ENCODE measurements at regions not wholly inside any gene's neighbourhood (a gene's known extent, or its start where the extent isn't known, plus 50 kb on each side); places are given as distances from the start of the nearest gene placed in this dataset.
"Not testable (repeated sequence)": the region's sequence is repeated elsewhere in the genome, so short reads cannot be mapped to it uniquely, and the experiment has no call there.

GRCh38 chr18:60013148-60013547 is 113.4 kb downstream of the PMAIP1 start:
- H3K27ac Mint-ChIP-seq, H3K27me3 Mint-ChIP-seq, H3K9me3 Mint-ChIP-seq, DNase-seq, H3K4me3 Mint-ChIP-seq, CTCF ChIA-PET, H3K4me1 Mint-ChIP-seq, H3K36me3 Mint-ChIP-seq: not testable (repeated sequence)

GRCh38 chr18:60010984-60011383 is 111.2 kb downstream of the PMAIP1 start:
- no peaks in the 10 kb centered on the region for H3K4me1 Mint-ChIP-seq

GRCh38 chr18:60010513-60010912 is 110.7 kb downstream of the PMAIP1 start:
- H3K4me1 Mint-ChIP-seq = no peaks in the 10 kb centered on the region
- no peaks in the 10 kb centered on the region for H3K36me3 Mint-ChIP-seq
- no peaks in the 10 kb centered on the region for H3K27me3 Mint-ChIP-seq
- H3K27ac Mint-ChIP-seq = no peak overlapping the region
- H3K9me3 Mint-ChIP-seq = no peaks in the 10 kb centered on the region
- no peak for DNase-seq
- CTCF ChIA-PET = no interaction called here
- H3K4me3 Mint-ChIP-seq = no peak overlapping the region

More at GRCh38 chr18:60010984-60011383, 111.2 kb downstream of the PMAIP1 start:
- Mint-ChIP-seq H3K36me3 (no peaks in the 10 kb centered on the region), H3K27ac (no peak overlapping the region), H3K27me3 (no peaks in the 10 kb centered on the region), H3K4me3 (no peak overlapping the region), H3K9me3 (no peaks in the 10 kb centered on the region)
- no peak for DNase-seq
- CTCF ChIA-PET = no interaction called here

GRCh38 chr18:60007661-60008060 is 107.9 kb downstream of the PMAIP1 start:
- H3K9me3 Mint-ChIP-seq = no peaks in the 10 kb centered on the region

GRCh38 chr18:60003610-60004185 is 103.9 kb downstream of the PMAIP1 start:
- H3K4me1 Mint-ChIP-seq = no peaks in the 10 kb centered on the region
- H3K4me3 Mint-ChIP-seq = no peak overlapping the region
- no peak for DNase-seq
- peaks cover 3% of the 10 kb centered on the region for H3K9me3 Mint-ChIP-seq
- H3K27ac Mint-ChIP-seq = no peak overlapping the region
- no peaks in the 10 kb centered on the region for H3K36me3 Mint-ChIP-seq
- CTCF ChIA-PET = interaction anchor here (1.9 kb wide), 1 partner anchor 9 kb away, joined by 4 read pairs; no protein-coding TSS in a partner anchor
- no peaks in the 10 kb centered on the region for H3K27me3 Mint-ChIP-seq

More at GRCh38 chr18:60007661-60008060, 107.9 kb downstream of the PMAIP1 start:
- no peaks in the 10 kb centered on the region for H3K27me3 Mint-ChIP-seq
- H3K36me3 Mint-ChIP-seq = no peaks in the 10 kb centered on the region
- CTCF ChIA-PET = interaction anchor here (1.0 kb wide), 1 partner anchor 19 kb away, joined by 3 read pairs; no protein-coding TSS in a partner anchor
- H3K27ac Mint-ChIP-seq = no peak overlapping the region
- H3K4me1 Mint-ChIP-seq = no peaks in the 10 kb centered on the region
- no peak overlapping the region for H3K4me3 Mint-ChIP-seq
- DNase-seq = no peak

GRCh38 chr18:59996370-59996966 is 96.7 kb downstream of the PMAIP1 start:
- no peak overlapping the region for H3K4me3 Mint-ChIP-seq
- H3K27ac Mint-ChIP-seq = no peak overlapping the region
- peaks cover 17% of the 10 kb centered on the region for H3K27me3 Mint-ChIP-seq
- peaks cover 3% of the 10 kb centered on the region for H3K9me3 Mint-ChIP-seq
- DNase-seq = no peak
- CTCF ChIA-PET = interaction anchor here (0.9 to 2.9 kb wide), 6 partner anchors 9 to 1506 kb away, joined by 3 to 15 read pairs (median 4); no protein-coding TSS in a partner anchor
- H3K36me3 Mint-ChIP-seq = no peaks in the 10 kb centered on the region
- H3K4me1 Mint-ChIP-seq = no peaks in the 10 kb centered on the region

- no peaks in the 10 kb centered on the region for H3K9me3 Mint-ChIP-seq
- CTCF ChIA-PET = interaction anchor here (0.8 to 2.9 kb wide), 6 partner anchors 9 to 554 kb away, joined by 3 to 15 read pairs (median 4); no protein-coding TSS in a partner anchor
- H3K27me3 Mint-ChIP-seq = peaks cover 23% of the 10 kb centered on the region
- no peaks in the 10 kb centered on the region for H3K4me1 Mint-ChIP-seq
- no peaks in the 10 kb centered on the region for H3K36me3 Mint-ChIP-seq
- no peak overlapping the region for H3K4me3 Mint-ChIP-seq
- no peak for DNase-seq
- no peak overlapping the region for H3K27ac Mint-ChIP-seq
Measured at GRCh38 chr18:59994357-59994756, 94.6 kb downstream of the PMAIP1 start.

- Mint-ChIP-seq H3K27ac (no peak overlapping the region), H3K4me3 (no peak overlapping the region), H3K27me3 (peaks cover 24% of the 10 kb centered on the region), H3K4me1 (no peaks in the 10 kb centered on the region), H3K36me3 (no peaks in the 10 kb centered on the region), H3K9me3 (no peaks in the 10 kb centered on the region)
- CTCF ChIA-PET = no interaction called here
- DNase-seq = no peak
Measured at GRCh38 chr18:59993560-59993959, 93.8 kb downstream of the PMAIP1 start.

- Mint-ChIP-seq H3K4me1 (no peaks in the 10 kb centered on the region), H3K4me3 (no peak overlapping the region), H3K27me3 (peaks cover 20% of the 10 kb centered on the region), H3K27ac (no peak overlapping the region), H3K9me3 (no peaks in the 10 kb centered on the region), H3K36me3 (no peaks in the 10 kb centered on the region)
- no peak for DNase-seq
- CTCF ChIA-PET = interaction anchor here (0.6 to 1.4 kb wide), 4 partner anchors 29 to 558 kb away, joined by 3 to 6 read pairs (median 4); partner anchors contain the start of gene CCBE1
Measured at GRCh38 chr18:59990121-59990823, 90.5 kb downstream of the PMAIP1 start.

GRCh38 chr18:59988098-59988706 is 88.4 kb downstream of the PMAIP1 start:
- CTCF ChIA-PET = interaction anchor here (0.7 to 2.4 kb wide), 23 partner anchors 8 to 1514 kb away, joined by 3 to 8 read pairs (median 3); no protein-coding TSS in a partner anchor
- Mint-ChIP-seq H3K4me3 (no peak overlapping the region), H3K36me3 (no peaks in the 10 kb centered on the region), H3K27ac (no peak overlapping the region), H3K9me3 (no peaks in the 10 kb centered on the region), H3K27me3 (peaks cover 14% of the 10 kb centered on the region), H3K4me1 (no peaks in the 10 kb centered on the region)
- peak; percentile 62 for DNase-seq

- CTCF ChIA-PET = interaction anchor here (1.1 to 2.4 kb wide), 3 partner anchors 147 to 561 kb away, joined by 3 to 8 read pairs (median 3); no protein-coding TSS in a partner anchor
- H3K4me1 Mint-ChIP-seq = no peaks in the 10 kb centered on the region
- H3K36me3 Mint-ChIP-seq = no peaks in the 10 kb centered on the region
- no peak for DNase-seq
- no peaks in the 10 kb centered on the region for H3K9me3 Mint-ChIP-seq
- H3K4me3 Mint-ChIP-seq = no peak overlapping the region
- peaks cover 8% of the 10 kb centered on the region for H3K27me3 Mint-ChIP-seq
- no peak overlapping the region for H3K27ac Mint-ChIP-seq
Measured at GRCh38 chr18:59987102-59987501, 87.3 kb downstream of the PMAIP1 start.

GRCh38 chr18:59986139-59986538 is 86.3 kb downstream of the PMAIP1 start:
- CTCF ChIA-PET = no interaction called here

GRCh38 chr18:59985289-59985688 is 85.5 kb downstream of the PMAIP1 start:
- CTCF ChIA-PET = no interaction called here
- Mint-ChIP-seq H3K4me3 (no peak overlapping the region), H3K36me3 (no peaks in the 10 kb centered on the region), H3K4me1 (no peaks in the 10 kb centered on the region), H3K27ac (no peak overlapping the region), H3K9me3 (no peaks in the 10 kb centered on the region), H3K27me3 (peaks cover 4% of the 10 kb centered on the region)
- DNase-seq = no peak

More at GRCh38 chr18:59986139-59986538, 86.3 kb downstream of the PMAIP1 start:
- H3K4me3 Mint-ChIP-seq = no peak overlapping the region
- H3K36me3 Mint-ChIP-seq = no peaks in the 10 kb centered on the region
- no peaks in the 10 kb centered on the region for H3K9me3 Mint-ChIP-seq
- peaks cover 7% of the 10 kb centered on the region for H3K27me3 Mint-ChIP-seq
- H3K27ac Mint-ChIP-seq = no peak overlapping the region
- DNase-seq = no peak
- no peaks in the 10 kb centered on the region for H3K4me1 Mint-ChIP-seq

- CTCF ChIA-PET = no interaction called here
- no peak for DNase-seq
- H3K27ac Mint-ChIP-seq = no peak overlapping the region
- H3K4me1 Mint-ChIP-seq = no peaks in the 10 kb centered on the region
- no peaks in the 10 kb centered on the region for H3K36me3 Mint-ChIP-seq
- no peaks in the 10 kb centered on the region for H3K9me3 Mint-ChIP-seq
- no peaks in the 10 kb centered on the region for H3K27me3 Mint-ChIP-seq
- H3K4me3 Mint-ChIP-seq = no peak overlapping the region
Measured at GRCh38 chr18:59983506-59983905, 83.7 kb downstream of the PMAIP1 start.
